ENCODE measurements at regions not wholly inside any gene's neighbourhood (a gene's known extent, or its start where the extent isn't known, plus 50 kb on each side); places are given as distances from the start of the nearest gene placed in this dataset.

DNA sequence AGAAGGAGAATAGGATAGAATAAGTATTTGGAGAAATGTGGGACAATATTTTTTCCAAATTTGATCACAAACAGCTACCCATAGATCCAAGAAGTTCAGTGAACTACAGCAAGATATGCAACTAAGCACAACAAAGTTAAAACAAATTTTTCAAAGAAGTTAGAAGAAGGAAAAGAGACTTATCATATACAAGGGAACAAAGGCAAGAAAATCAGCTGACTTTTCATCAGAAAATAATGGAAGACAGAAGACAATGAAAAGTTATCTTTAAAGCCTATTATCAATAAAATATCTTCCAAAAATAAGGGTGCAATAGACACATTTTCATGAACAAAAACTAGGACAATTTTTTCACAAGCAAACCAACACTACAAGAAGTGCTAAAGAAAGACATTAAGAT is 202.8 kb upstream of the FN1 start (continued):
- no peak for TF ChIP-seq HMG20A (CRISPR knock-in tag; conservative IDR thresholded peaks at IDR 0.05)
- TF ChIP-seq ZNF79 (CRISPR knock-in tag; IDR thresholded peaks at IDR 0.05; ENCODE audit: low read depth): no peak
- no peak for TF ChIP-seq GTF2F1 (IDR thresholded peaks at IDR 0.05; ENCODE audit: low read depth, low read length)
- TF ChIP-seq ZNF57 (CRISPR knock-in tag; IDR thresholded peaks at IDR 0.05): no peak
- no peak for TF ChIP-seq ZNF239 (CRISPR knock-in tag; IDR thresholded peaks at IDR 0.05)
- no peak for TF ChIP-seq ZNF436 (CRISPR knock-in tag; IDR thresholded peaks at IDR 0.05)
- TF ChIP-seq, protein P1, sequence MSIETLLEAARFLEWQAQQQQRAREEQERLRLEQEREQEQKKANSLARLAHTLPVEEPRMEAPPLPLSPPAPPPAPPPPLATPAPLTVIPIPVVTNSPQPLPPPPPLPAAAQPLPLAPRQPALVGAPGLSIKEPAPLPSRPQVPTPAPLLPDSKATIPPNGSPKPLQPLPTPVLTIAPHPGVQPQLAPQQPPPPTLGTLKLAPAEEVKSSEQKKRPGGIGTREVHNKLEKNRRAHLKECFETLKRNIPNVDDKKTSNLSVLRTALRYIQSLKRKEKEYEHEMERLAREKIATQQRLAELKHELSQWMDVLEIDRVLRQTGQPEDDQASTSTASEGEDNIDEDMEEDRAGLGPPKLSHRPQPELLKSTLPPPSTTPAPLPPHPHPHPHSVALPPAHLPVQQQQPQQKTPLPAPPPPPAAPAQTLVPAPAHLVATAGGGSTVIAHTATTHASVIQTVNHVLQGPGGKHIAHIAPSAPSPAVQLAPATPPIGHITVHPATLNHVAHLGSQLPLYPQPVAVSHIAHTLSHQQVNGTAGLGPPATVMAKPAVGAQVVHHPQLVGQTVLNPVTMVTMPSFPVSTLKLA (conservative IDR thresholded peaks at IDR 0.05): no peak

DNA sequence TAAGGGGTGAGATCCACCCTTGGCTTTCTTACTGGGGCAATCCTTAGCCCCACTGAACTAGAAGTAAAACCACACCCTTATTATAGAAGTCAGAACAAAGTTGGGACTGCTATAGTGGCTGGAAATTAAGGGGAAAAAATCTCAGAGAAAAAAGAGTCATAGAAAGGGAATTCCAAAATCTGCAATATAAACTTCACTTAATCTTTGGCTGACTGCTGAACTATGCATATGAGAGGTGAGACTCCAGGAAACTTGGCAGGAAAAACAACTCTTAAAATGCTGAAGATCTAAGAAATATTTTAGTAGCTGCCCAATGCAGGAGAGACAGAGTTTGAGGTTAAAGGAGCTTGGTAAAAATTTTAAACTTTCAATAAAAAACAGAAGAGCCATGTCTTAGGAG is 201.8 kb upstream of the FN1 start:
- CTCF ChIA-PET (ENCODE audit: low intra/inter-chr PET ratio): no interaction called here
- no peak overlapping the region for H2AFZ ChIP-seq (ENCODE audit: low read depth, low read length)
- no peak for FAIRE-seq
- no peak overlapping the region for H3K4me2 ChIP-seq (ENCODE audit: insufficient read depth, low read length)
- no peak overlapping the region for H3K9ac ChIP-seq (ENCODE audit: insufficient read depth in 1 of 2, low read depth in 2 of 2, low read length in 2 of 2)
- peaks cover 2% of the 10 kb centered on the region; the same call in 1 of the 2 replicates for H3K9me3 ChIP-seq (replicated peaks; ENCODE audit: control insufficient read depth, insufficient read depth, low read depth, low read length)
- TF ChIP-seq, protein P2, sequence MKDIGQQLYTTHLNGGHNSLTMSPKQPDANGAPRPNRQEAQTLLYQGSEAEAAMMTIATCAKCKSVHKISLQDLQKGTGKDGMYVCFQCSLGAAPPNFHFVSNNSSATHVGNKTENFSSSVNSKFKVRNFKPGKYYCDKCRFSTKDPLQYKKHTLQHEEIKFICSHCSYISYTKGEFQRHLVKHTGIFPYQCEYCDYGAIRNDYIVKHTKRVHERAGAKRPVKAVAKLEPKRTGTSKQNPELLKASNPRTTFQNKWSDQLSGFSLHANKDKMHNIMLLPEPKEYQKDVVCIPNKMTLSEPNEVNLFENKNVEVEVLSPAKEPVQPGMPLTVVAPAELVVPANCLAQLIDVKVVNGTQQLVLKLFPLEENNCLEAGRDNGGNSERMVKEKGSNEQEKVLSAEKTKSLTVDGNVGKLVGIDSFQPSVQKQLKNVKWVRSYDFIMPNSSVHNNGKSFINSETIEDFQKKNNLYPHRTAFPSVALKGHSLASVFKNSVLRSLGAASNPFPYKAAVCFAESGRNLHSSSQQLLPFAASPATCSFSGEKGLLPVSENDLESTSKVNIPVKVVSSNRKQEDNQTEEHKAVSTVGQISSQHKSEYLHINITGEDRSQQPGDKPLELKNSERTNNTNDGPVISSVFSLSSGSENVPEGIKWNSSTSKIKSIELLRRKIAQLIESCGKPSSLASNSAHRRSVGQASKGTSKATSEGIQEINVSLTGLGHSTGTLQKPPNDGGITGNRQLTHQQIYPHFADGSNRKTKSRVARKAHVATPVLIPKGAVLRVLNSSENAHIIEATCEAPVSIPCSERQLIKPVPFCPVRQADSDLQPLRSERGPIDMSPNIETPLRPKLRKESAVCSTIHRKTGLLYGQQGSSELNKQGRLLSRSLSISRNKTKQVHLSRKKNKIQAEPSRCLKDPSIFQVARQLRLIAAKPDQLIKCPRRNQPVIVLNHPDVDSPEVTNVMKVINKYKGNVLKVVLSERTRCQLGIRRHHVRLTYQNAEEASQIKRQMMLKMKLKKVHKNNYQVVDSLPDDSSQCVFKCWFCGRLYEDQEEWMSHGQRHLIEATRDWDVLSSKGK (CRISPR knock-in tag; IDR thresholded peaks at IDR 0.05): no peak
- in situ Hi-C loops (cut with MboI) (no loop called here), intact Hi-C loops (cut with micrococcal nuclease) (no loop called here)
- no peak overlapping the region for H3K4me3 ChIP-seq
- no peaks in the 10 kb centered on the region; a peak in 1 of 5 replicates for H3K4me1 ChIP-seq (replicated peaks in 1 of 2; ENCODE audit: control insufficient read depth in 2 of 2, insufficient read depth in 2 of 2, low read length in 2 of 2)
- DNase-seq (ENCODE audit: extremely low read depth in 1 of 4, low spot score in 3 of 4): no peak
- no peaks in the 10 kb centered on the region for H3K79me2 ChIP-seq (ENCODE audit: control insufficient read depth, insufficient read depth, low read length)
- no peaks in the 10 kb centered on the region for H3K27me3 ChIP-seq (ENCODE audit: control insufficient read depth in 2 of 2, insufficient read depth in 2 of 2, low read length in 2 of 2)
- no peak for ATAC-seq
- H3K36me3 ChIP-seq (ENCODE audit: control insufficient read depth, insufficient read depth, low read length): no peaks in the 10 kb centered on the region
- no peaks in the 10 kb centered on the region for H4K20me1 ChIP-seq (replicated peaks; ENCODE audit: control insufficient read depth, insufficient read depth, low read length)
- H3K9me1 ChIP-seq (ENCODE audit: control insufficient read depth, insufficient read depth, low read length): no peaks in the 10 kb centered on the region
- BruUV-seq (replicated peaks): no TSS peak
- POLR2A ChIA-PET: no interaction called here
- no peak overlapping the region for H3K27ac ChIP-seq (ENCODE audit: extremely low read depth, low read depth, low read length)
